IPS-NIHi7 (cell line): ENCODE measurements at regions not wholly inside any gene's neighbourhood (a gene's known extent, or its start where the extent isn't known, plus 50 kb on each side); places are given as distances from the start of the nearest gene placed in this dataset.

Experiments
- DNase-seq: peaks from one replicate; pipeline ENCODE4 v3.0.0; 2012; ENCODE audit warnings: mixed read lengths; ENCODE audit errors: extremely low spot score

GRCh38 chr15:96521386-96521785 is 190.9 kb downstream of the NR2F2 start:
- DNase-seq = no peak

- no peak for DNase-seq
Observed at GRCh38 chr15:96524676-96525417, 194.3 kb downstream of the NR2F2 start.

- no peak for DNase-seq
Observed at GRCh38 chr15:96535148-96535547, 204.6 kb downstream of the NR2F2 start.

- no peak for DNase-seq
Observed at GRCh38 chr15:96538491-96538890, 208.0 kb downstream of the NR2F2 start.

GRCh38 chr15:96540283-96540682 is 209.8 kb downstream of the NR2F2 start:
- DNase-seq = no peak

DNA sequence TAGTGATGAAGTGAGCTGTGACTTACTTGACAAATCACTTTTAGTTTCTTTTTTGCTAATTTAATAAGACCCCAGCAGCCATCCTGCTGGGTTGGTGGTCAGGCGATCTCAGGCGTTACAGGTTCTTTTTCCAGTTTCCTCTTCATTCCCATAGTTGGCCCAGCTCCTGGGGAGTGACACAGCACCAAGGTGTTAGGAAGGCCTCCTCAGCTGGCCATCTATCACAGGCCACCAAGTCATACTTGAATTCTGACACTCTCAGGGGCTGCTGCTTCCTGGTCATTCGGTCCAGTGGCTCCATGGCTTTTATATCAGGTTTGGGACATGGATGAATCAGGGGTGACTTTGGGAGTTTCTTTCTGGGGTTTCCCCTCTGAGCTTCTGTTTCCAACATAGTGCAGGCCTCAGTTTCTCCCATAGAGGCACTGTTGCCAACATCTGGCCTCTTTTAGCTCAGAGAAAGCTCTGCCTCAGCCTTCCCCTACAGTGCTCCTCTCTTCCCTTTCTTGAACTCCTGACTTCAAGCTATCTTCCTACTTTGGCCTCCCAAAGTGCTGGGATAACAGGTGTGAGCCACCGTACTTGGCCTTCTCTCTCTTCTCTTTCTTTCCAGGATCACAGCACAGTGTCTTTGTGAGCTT is 211.8 kb downstream of the NR2F2 start:
- DNase-seq = no peak

DNA sequence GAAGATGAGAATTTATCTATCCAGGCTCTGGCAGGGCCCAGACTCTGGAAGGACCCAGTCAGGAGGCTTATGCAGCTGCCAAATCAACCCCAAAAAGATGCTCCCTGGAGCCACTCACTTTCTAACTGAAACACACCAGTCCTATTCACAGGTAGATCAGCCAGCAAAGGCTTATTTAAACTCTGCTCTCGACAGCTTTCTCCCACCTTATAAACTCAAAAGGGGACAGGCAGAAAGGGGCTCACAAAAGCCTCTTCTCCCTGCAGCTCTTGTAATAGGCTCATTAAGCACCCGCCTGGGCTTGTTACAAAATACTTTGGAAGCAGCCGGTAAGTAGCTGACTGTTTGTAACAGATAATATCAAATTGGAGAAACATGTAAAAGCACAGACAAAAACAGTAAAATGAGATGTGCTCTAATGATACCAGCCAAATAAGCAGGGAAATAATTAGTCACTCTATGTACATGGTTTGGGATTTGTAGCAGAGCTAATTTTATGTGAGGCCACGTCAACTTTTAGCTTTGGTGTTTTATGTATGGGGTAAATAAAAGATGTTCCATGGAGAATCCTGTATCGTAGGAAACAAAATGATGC is 213.8 kb downstream of the NR2F2 start:
- no peak for DNase-seq

GRCh38 chr15:96549136-96549535 is 218.6 kb downstream of the NR2F2 start:
- DNase-seq = no peak

- no peak for DNase-seq
Observed at GRCh38 chr15:96551196-96551595, 220.7 kb downstream of the NR2F2 start.

DNA sequence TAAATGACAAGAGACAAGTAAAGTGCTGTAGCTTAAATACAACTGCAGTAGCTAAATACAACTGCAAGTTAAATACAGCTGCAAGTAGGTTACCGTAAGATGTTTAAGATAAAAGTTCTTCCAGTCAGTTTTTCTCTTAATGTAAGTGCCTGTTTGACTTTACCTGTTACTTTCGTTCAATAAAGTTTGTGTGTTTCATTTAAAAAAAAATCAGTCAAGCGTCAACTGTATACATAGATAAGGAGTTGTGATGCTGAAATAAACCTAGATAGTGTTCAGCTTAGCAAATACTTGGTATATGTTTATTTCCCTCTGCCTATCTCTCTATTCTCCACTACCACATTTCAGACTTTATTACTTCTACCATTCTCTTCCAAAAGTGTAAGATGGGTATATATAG is 221.2 kb downstream of the NR2F2 start:
- no peak for DNase-seq

DNA sequence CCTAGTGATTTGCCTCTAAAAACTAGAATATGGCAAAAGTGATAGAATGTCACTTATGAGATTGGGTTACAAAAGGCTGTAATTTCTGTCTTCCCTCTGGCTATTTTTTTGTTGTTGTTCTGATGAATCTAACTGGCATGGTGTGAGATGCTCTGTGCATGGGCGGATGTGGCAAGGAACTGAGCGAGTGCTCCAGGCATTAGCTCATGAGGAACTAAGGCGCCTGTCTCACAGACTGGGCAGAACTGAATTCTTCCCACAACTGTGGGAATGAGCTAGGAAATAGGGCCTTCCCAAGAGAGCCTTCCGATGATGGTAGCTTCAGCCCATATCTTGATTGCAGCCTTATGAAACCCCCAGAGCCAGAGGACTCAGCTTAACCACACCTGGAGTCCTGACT is 222.5 kb downstream of the NR2F2 start:
- DNase-seq = no peak

GRCh38 chr15:96553451-96553850 is 223.0 kb downstream of the NR2F2 start:
- DNase-seq = no peak

GRCh38 chr15:96553931-96554330 is 223.4 kb downstream of the NR2F2 start:
- no peak for DNase-seq

GRCh38 chr15:96554541-96554940 is 224.0 kb downstream of the NR2F2 start:
- DNase-seq = no peak

DNA sequence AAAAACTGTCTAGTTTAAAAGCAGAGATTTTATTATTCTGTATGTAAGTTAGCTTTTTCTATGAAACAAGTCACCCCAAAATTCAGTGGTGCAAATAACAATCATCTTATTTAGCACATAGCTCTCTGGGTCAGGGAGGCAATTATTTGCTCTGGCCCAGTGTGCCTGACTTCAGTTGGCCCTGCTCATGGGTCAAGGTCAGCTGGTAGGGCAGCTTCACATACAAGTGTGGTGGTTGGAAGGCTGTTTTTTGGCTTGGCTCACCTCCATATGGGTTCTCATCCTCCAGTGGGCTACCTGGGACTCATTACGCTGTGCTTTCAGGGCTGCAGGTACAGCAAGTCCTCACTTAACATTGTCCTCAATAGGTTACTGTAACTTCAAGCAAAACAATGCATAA is 228.6 kb downstream of the NR2F2 start:
- no peak for DNase-seq

DNA sequence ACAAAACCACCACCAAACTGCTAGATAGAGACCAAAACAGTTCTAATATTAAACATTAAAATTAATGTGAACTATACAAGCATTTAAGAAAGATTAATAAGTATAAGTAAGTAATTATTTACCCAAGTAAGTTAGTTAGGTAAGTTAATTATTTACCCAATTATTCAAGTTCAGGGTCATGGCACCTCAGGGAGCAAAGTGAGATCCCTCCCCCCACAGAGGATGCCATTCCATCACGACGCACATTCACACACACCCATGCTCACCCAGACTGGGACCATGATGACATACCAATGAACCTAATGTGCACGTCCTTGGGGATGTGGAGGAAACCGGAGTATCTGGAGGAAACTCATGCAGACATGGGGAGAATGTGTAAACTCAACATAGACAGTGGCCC is 229.1 kb downstream of the NR2F2 start:
- no peak for DNase-seq

GRCh38 chr15:96560246-96560895 is 229.9 kb downstream of the NR2F2 start:
- no peak for DNase-seq

DNA sequence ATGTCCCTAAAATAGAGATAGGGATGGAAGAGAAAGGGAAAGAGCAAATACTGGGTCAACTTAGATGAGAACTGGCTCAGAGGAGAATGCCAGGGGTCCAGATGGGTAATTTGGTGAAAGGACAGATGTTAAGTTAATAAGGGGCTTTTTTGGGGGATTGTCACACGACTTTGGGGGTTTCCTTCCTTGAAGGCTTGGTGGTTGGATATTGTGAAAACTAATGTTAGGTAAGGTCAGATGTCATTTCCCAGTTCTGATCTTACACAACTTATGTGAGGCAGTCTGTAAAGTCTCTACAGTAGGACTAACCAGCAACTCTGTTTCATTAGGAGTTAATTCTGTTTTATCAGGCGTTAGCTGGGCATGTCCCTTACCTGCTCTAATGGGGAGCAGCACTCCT is 231.1 kb downstream of the NR2F2 start:
- DNase-seq = no peak

- no peak for DNase-seq
Observed at GRCh38 chr15:96564546-96564945, 234.0 kb downstream of the NR2F2 start.

DNA sequence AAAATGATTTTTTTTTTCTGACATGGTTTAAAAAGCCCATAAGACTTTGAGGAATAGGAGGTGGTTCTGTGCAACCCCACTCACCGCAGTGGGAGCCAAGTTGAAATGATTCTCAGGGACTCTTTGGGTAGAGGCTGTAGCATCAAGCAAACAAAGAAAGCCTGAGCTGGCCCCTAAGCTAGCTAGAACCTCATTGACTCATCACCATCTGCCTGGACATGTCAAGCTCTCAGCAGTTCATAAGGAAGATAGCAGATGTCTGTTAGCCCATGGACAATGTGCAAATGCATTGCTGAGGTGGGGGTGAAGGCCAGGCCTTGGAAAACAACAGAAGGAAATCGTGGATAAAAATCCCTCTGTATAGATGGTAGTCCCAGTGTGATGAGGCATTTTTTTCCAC is 234.8 kb downstream of the NR2F2 start:
- DNase-seq = no peak

- no peak for DNase-seq
Observed at GRCh38 chr15:96574782-96575181, 244.3 kb downstream of the NR2F2 start.

DNA sequence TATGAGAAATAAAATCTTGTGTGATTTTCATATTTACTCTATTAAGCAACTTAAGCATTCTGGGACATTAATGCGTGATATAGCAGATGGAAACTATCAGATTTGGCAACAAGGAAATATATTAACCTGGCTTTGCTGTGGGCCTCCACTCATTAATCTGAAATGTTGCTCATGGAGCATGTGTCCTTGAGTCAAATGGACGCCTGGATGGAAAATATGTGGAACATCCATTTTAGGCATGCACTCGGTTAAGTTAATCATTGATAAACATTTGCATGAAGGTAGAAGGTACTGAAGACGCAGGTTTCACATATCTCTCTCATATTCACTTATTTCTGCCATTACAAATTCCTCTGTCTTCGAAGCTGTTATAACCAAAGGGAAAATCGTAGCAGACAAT is 246.1 kb downstream of the NR2F2 start:
- no peak for DNase-seq

DNA sequence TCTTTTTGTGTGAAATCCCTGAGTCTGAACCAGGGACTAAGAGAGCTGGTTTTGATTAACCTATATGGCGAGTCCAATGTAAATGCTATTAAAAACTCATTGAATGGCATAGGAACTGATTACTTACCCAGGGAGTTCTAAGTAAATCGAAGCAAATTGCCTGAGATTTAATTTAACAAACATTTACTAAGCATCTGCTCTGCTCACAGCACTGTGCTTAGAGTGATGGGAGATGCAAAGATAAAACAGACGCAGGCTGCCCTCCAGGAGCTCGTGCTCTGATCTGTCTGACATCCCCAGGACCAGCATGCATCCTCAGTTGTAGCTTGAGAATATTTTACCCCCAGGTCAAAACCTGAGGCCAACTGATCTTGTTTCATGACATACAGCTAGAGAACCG is 247.9 kb downstream of the NR2F2 start:
- DNase-seq = no peak
